ENCODE measurements at regions not wholly inside any gene's neighbourhood (a gene's known extent, or its start where the extent isn't known, plus 50 kb on each side); places are given as distances from the start of the nearest gene placed in this dataset.

DNA sequence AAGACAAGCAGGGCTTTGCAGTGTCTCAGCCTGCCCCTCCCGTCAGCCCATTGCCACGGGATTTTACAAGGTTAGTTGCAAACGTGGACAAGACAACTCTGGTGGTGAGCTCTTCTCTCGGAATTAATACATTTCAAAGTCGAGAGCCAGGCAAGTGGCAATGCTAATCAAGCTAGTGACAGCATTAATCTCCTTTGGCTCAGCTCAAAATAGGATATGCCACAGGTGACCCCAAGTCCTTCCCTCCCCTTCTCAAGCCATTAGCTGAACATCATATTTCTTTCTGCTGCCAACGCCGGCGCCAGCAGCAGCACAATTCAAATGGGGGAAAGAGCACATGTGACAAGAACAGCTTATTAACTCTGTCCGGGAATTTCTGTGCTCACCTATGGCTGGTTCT lies 190.1 kb downstream of the ATPSCKMT start:
- no peak for TF ChIP-seq CTCF (IDR thresholded peaks at IDR 0.05)
- TF ChIP-seq POLR2AphosphoS5 (IDR thresholded peaks at IDR 0.05; ENCODE audit: insufficient read depth in 1 of 2, low read depth in 1 of 2) = no peak
- no peak for TF ChIP-seq POLR2A (IDR thresholded peaks at IDR 0.05)
